ENCODE measurements at regions not wholly inside any gene's neighbourhood (a gene's known extent, or its start where the extent isn't known, plus 50 kb on each side); places are given as distances from the start of the nearest gene placed in this dataset.
"Not testable (repeated sequence)": the region's sequence is repeated elsewhere in the genome, so short reads cannot be mapped to it uniquely, and the experiment has no call there.

- ATAC-seq (no peak), DNase-seq (no peak)
- no peak overlapping the region for H3K4me3 Mint-ChIP-seq
- no peaks in the 10 kb centered on the region for H3K27me3 Mint-ChIP-seq (ENCODE audit: low read depth)
- no peaks in the 10 kb centered on the region for H3K4me1 Mint-ChIP-seq (ENCODE audit: low read depth)
- H3K36me3 Mint-ChIP-seq (ENCODE audit: insufficient read depth): no peaks in the 10 kb centered on the region
- no peaks in the 10 kb centered on the region for H3K9me3 Mint-ChIP-seq
Observed at GRCh38 chr9:31582561-31582960, 801.9 kb upstream of the ACO1 start.

GRCh38 chr9:31585158-31585557 lies 799.3 kb upstream of the ACO1 start:
- H3K36me3 Mint-ChIP-seq (ENCODE audit: insufficient read depth): no peaks in the 10 kb centered on the region
- no peaks in the 10 kb centered on the region for H3K4me1 Mint-ChIP-seq (ENCODE audit: low read depth)
- DNase-seq (no peak), ATAC-seq (no peak)
- no peak overlapping the region for H3K4me3 Mint-ChIP-seq
- no peaks in the 10 kb centered on the region for H3K27me3 Mint-ChIP-seq (ENCODE audit: low read depth)
- H3K9me3 Mint-ChIP-seq: no peaks in the 10 kb centered on the region

- Mint-ChIP-seq H3K36me3 (ENCODE audit: insufficient read depth) (no peaks in the 10 kb centered on the region), H3K9me3 (no peaks in the 10 kb centered on the region), H3K27me3 (ENCODE audit: low read depth) (no peaks in the 10 kb centered on the region), H3K4me1 (ENCODE audit: low read depth) (no peaks in the 10 kb centered on the region), H3K4me3 (no peak overlapping the region)
- no peak for DNase-seq
- ATAC-seq: no peak
Observed at GRCh38 chr9:31587146-31587545, 797.3 kb upstream of the ACO1 start.

GRCh38 chr9:31588006-31588405 lies 796.4 kb upstream of the ACO1 start:
- Mint-ChIP-seq H3K4me3 (no peak overlapping the region), H3K36me3 (ENCODE audit: insufficient read depth) (no peaks in the 10 kb centered on the region), H3K27me3 (ENCODE audit: low read depth) (no peaks in the 10 kb centered on the region), H3K9me3 (no peaks in the 10 kb centered on the region), H3K4me1 (ENCODE audit: low read depth) (no peaks in the 10 kb centered on the region)
- ATAC-seq (no peak), DNase-seq (no peak)

GRCh38 chr9:31588756-31589155 lies 795.7 kb upstream of the ACO1 start:
- Mint-ChIP-seq H3K9me3 (no peaks in the 10 kb centered on the region), H3K27me3 (ENCODE audit: low read depth) (no peaks in the 10 kb centered on the region), H3K36me3 (ENCODE audit: insufficient read depth) (no peaks in the 10 kb centered on the region), H3K4me3 (no peak overlapping the region), H3K4me1 (ENCODE audit: low read depth) (no peaks in the 10 kb centered on the region)
- no peak for ATAC-seq
- DNase-seq: no peak

- no peaks in the 10 kb centered on the region for H3K4me1 Mint-ChIP-seq (ENCODE audit: low read depth)
- H3K4me3 Mint-ChIP-seq: no peak overlapping the region
- ATAC-seq (no peak), DNase-seq (no peak)
- no peaks in the 10 kb centered on the region for H3K27me3 Mint-ChIP-seq (ENCODE audit: low read depth)
- H3K9me3 Mint-ChIP-seq: no peaks in the 10 kb centered on the region
- H3K36me3 Mint-ChIP-seq (ENCODE audit: insufficient read depth): no peaks in the 10 kb centered on the region
Observed at GRCh38 chr9:31590091-31590490, 794.4 kb upstream of the ACO1 start.

GRCh38 chr9:31597086-31597485 lies 787.4 kb upstream of the ACO1 start:
- not testable (repeated sequence) for H3K36me3 Mint-ChIP-seq (ENCODE audit: insufficient read depth); H3K9me3 Mint-ChIP-seq; H3K4me1 Mint-ChIP-seq (ENCODE audit: low read depth); H3K4me3 Mint-ChIP-seq; H3K27me3 Mint-ChIP-seq (ENCODE audit: low read depth); DNase-seq; ATAC-seq

GRCh38 chr9:31597977-31598376 lies 786.5 kb upstream of the ACO1 start:
- ATAC-seq (no peak), DNase-seq (no peak)
- Mint-ChIP-seq H3K36me3 (ENCODE audit: insufficient read depth) (no peaks in the 10 kb centered on the region), H3K9me3 (no peaks in the 10 kb centered on the region), H3K27me3 (ENCODE audit: low read depth) (no peaks in the 10 kb centered on the region), H3K4me3 (no peak overlapping the region), H3K4me1 (ENCODE audit: low read depth) (peaks cover 9% of the 10 kb centered on the region)

GRCh38 chr9:31601666-31602065 lies 782.8 kb upstream of the ACO1 start:
- no peaks in the 10 kb centered on the region for H3K27me3 Mint-ChIP-seq (ENCODE audit: low read depth)
- peaks cover 9% of the 10 kb centered on the region for H3K4me1 Mint-ChIP-seq (ENCODE audit: low read depth)

GRCh38 chr9:31604531-31604930 lies 779.9 kb upstream of the ACO1 start:
- no peak overlapping the region for H3K4me3 Mint-ChIP-seq
- no peaks in the 10 kb centered on the region for H3K36me3 Mint-ChIP-seq (ENCODE audit: insufficient read depth)
- H3K9me3 Mint-ChIP-seq: no peaks in the 10 kb centered on the region
- no peak for ATAC-seq
- no peaks in the 10 kb centered on the region for H3K4me1 Mint-ChIP-seq (ENCODE audit: low read depth)
- no peaks in the 10 kb centered on the region for H3K27me3 Mint-ChIP-seq (ENCODE audit: low read depth)
- no peak for DNase-seq

More at GRCh38 chr9:31601666-31602065, 782.8 kb upstream of the ACO1 start:
- Mint-ChIP-seq H3K36me3 (ENCODE audit: insufficient read depth) (no peaks in the 10 kb centered on the region), H3K4me3 (no peak overlapping the region), H3K9me3 (no peaks in the 10 kb centered on the region)
- ATAC-seq (no peak), DNase-seq (no peak)

- ATAC-seq (no peak), DNase-seq (no peak)
- Mint-ChIP-seq H3K9me3 (no peaks in the 10 kb centered on the region), H3K36me3 (ENCODE audit: insufficient read depth) (no peaks in the 10 kb centered on the region), H3K27me3 (ENCODE audit: low read depth) (no peaks in the 10 kb centered on the region), H3K4me1 (ENCODE audit: low read depth) (no peaks in the 10 kb centered on the region), H3K4me3 (no peak overlapping the region)
Observed at GRCh38 chr9:31605164-31605563, 779.3 kb upstream of the ACO1 start.

GRCh38 chr9:31606678-31607077 lies 777.8 kb upstream of the ACO1 start:
- H3K4me3 Mint-ChIP-seq: no peak overlapping the region
- H3K27me3 Mint-ChIP-seq (ENCODE audit: low read depth): no peaks in the 10 kb centered on the region
- H3K36me3 Mint-ChIP-seq (ENCODE audit: insufficient read depth): no peaks in the 10 kb centered on the region
- DNase-seq: no peak
- ATAC-seq: no peak
- no peaks in the 10 kb centered on the region for H3K9me3 Mint-ChIP-seq
- no peaks in the 10 kb centered on the region for H3K4me1 Mint-ChIP-seq (ENCODE audit: low read depth)

- H3K4me1 Mint-ChIP-seq (ENCODE audit: low read depth): no peaks in the 10 kb centered on the region
Observed at GRCh38 chr9:31608416-31608815, 776.0 kb upstream of the ACO1 start.

GRCh38 chr9:31608881-31609280 lies 775.6 kb upstream of the ACO1 start:
- H3K4me1 Mint-ChIP-seq (ENCODE audit: low read depth): no peaks in the 10 kb centered on the region
- H3K36me3 Mint-ChIP-seq (ENCODE audit: insufficient read depth): no peaks in the 10 kb centered on the region
- H3K9me3 Mint-ChIP-seq: no peaks in the 10 kb centered on the region
- DNase-seq: no peak
- no peaks in the 10 kb centered on the region for H3K27me3 Mint-ChIP-seq (ENCODE audit: low read depth)
- ATAC-seq: no peak
- H3K4me3 Mint-ChIP-seq: no peak overlapping the region

More at GRCh38 chr9:31608416-31608815, 776.0 kb upstream of the ACO1 start:
- no peaks in the 10 kb centered on the region for H3K9me3 Mint-ChIP-seq
- no peak overlapping the region for H3K4me3 Mint-ChIP-seq
- ATAC-seq: no peak
- H3K27me3 Mint-ChIP-seq (ENCODE audit: low read depth): no peaks in the 10 kb centered on the region
- DNase-seq: no peak
- H3K36me3 Mint-ChIP-seq (ENCODE audit: insufficient read depth): no peaks in the 10 kb centered on the region

GRCh38 chr9:31612336-31613030 lies 772.0 kb upstream of the ACO1 start:
- DNase-seq (no peak), ATAC-seq (no peak)
- Mint-ChIP-seq H3K4me3 (no peak overlapping the region), H3K4me1 (ENCODE audit: low read depth) (no peaks in the 10 kb centered on the region), H3K27me3 (ENCODE audit: low read depth) (no peaks in the 10 kb centered on the region), H3K36me3 (ENCODE audit: insufficient read depth) (no peaks in the 10 kb centered on the region), H3K9me3 (no peaks in the 10 kb centered on the region)

- H3K4me3 Mint-ChIP-seq: no peak overlapping the region
Observed at GRCh38 chr9:31615966-31616365, 768.5 kb upstream of the ACO1 start.

More at GRCh38 chr9:31615966-31616365, 768.5 kb upstream of the ACO1 start:
- Mint-ChIP-seq H3K4me1 (ENCODE audit: low read depth) (peaks cover 2% of the 10 kb centered on the region), H3K9me3 (no peaks in the 10 kb centered on the region), H3K36me3 (ENCODE audit: insufficient read depth) (no peaks in the 10 kb centered on the region), H3K27me3 (ENCODE audit: low read depth) (no peaks in the 10 kb centered on the region)
- ATAC-seq: no peak
- no peak for DNase-seq

Data from activated T-cell treated with anti-CD3 and anti-CD28 coated beads, Interleukin-2, amount 50 U/mL, for 4 hours (primary cell).